H1 (cell line): ENCODE measurements at regions not wholly inside any gene's neighbourhood (a gene's known extent, or its start where the extent isn't known, plus 50 kb on each side); places are given as distances from the start of the nearest gene placed in this dataset.

ENCODE experiments used
- CTCF ChIA-PET: fragments of 300-600 bp; sonication (Branson Sonifier 250); formaldehyde crosslinking; loops from one replicate; lab custom pipeline; 2021; ENCODE audit not compliant: partially characterized antibody; lab: Charles Lee
- POLR2A ChIA-PET: fragments of 300-600 bp; sonication (Branson Sonifier 250); formaldehyde crosslinking; loops from one replicate; lab custom pipeline; 2021; ENCODE audit warnings: inconsistent platforms; ENCODE audit not compliant: partially characterized antibody; lab: Charles Lee
- DNase-seq, 2 experiments: peaks; one replicate each; pipeline versions ENCODE4 v3.0.0 to v3.0.0-alpha.2; 2010 to 2022; ENCODE audit warnings: low spot score in 2 of 2, low read depth in 1 of 2, mixed read lengths in 1 of 2
- FAIRE-seq: peaks from 2 replicates; lab custom pipeline; 2011; peaks lifted over from hg19 to GRCh38; lab: Jason Lieb, UNC
- H2AFZ ChIP-seq: 2 replicates; pipeline ENCODE4 v1.8.1; 2012; ENCODE audit warnings: low read length, inconsistent platforms
- H2AK5ac ChIP-seq: 2 replicates; pipeline ENCODE4 v1.6.1; 2013; ENCODE audit warnings: low read depth, low read length
- H2BK120ac ChIP-seq: replicated peaks from 2 replicates; pipeline ENCODE3; 2013; ENCODE audit warnings: low read depth, low read length, inconsistent platforms
- H2BK12ac ChIP-seq: 2 replicates; pipeline ENCODE4 v1.6.1; 2013; ENCODE audit warnings: low read depth, low read length
- H2BK15ac ChIP-seq: 2 replicates; pipeline ENCODE4 v1.6.1; 2013; ENCODE audit warnings: low read length
- H2BK20ac ChIP-seq: 2 replicates; pipeline ENCODE4 v1.6.1; 2013; ENCODE audit warnings: low read length
- H2BK5ac ChIP-seq: 2 replicates; pipeline ENCODE4 v1.6.1; 2013; ENCODE audit warnings: low read depth, low read length
- H3K14ac ChIP-seq: 2 replicates; pipeline ENCODE4 v1.6.1; 2013; ENCODE audit warnings: inconsistent platforms; ENCODE audit not compliant: insufficient read length
- H3K18ac ChIP-seq: 2 replicates; pipeline ENCODE4 v1.6.1; 2013; ENCODE audit warnings: low read length; ENCODE audit errors: extremely low read depth
- H3K23ac ChIP-seq: 2 replicates; pipeline ENCODE4 v1.6.1; 2013; ENCODE audit warnings: inconsistent platforms; ENCODE audit not compliant: insufficient read length
- H3K23me2 ChIP-seq: 2 replicates; pipeline ENCODE4 v1.6.1; 2013; ENCODE audit warnings: low read depth, low read length
- H3K27ac ChIP-seq: 2 replicates; pipeline ENCODE4 v1.6.1; 2011; ENCODE audit warnings: low read depth, low read length, inconsistent platforms
- H3K27me3 ChIP-seq, 4 experiments: replicated peaks in 1 of 4; 1 replicate in 1 of 4; 2 replicates in 3 of 4; pipeline versions ENCODE4 v1.6.1 to v1.8.1; 2011 to 2013; ENCODE audit warnings: low read length in 3 of 4, mild to moderate bottlenecking in 3 of 4, inconsistent platforms in 2 of 4, mixed read lengths in 2 of 4, moderate library complexity in 1 of 4; ENCODE audit not compliant: control insufficient read depth in 3 of 4, insufficient read depth in 3 of 4; ENCODE audit errors: extremely low read depth in 1 of 4
- H3K36me3 ChIP-seq, 4 experiments: 2 replicates each; pipeline versions ENCODE4 v1.6.1 to v1.8.1; 2011 to 2013; ENCODE audit warnings: mild to moderate bottlenecking in 4 of 4, low read length in 3 of 4, moderate library complexity in 2 of 4, control low read depth in 1 of 4, inconsistent platforms in 1 of 4; ENCODE audit not compliant: insufficient read depth in 4 of 4, control insufficient read depth in 2 of 4
- H3K4ac ChIP-seq: replicated peaks from 2 replicates; pipeline ENCODE3; 2013; ENCODE audit warnings: low read length, low read depth, mixed read lengths, inconsistent platforms; ENCODE audit not compliant: insufficient read length
- H3K4me1 ChIP-seq, 4 experiments: replicated peaks in 1 of 4; 1 replicate in 1 of 4; 2 replicates in 3 of 4; pipeline versions ENCODE4 v1.6.1 to v1.8.1; 2011 to 2013; ENCODE audit warnings: low read length in 3 of 4, inconsistent platforms in 2 of 4, mixed read lengths in 1 of 4; ENCODE audit not compliant: insufficient read depth in 4 of 4, control insufficient read depth in 3 of 4
- H3K4me2 ChIP-seq, 2 experiments: 2 replicates each; pipeline versions ENCODE4 v1.6.1 to v1.8.1; 2011 to 2013; ENCODE audit warnings: low read depth in 2 of 2, low read length in 2 of 2, control low read depth in 1 of 2, inconsistent platforms in 1 of 2, mild to moderate bottlenecking in 1 of 2; ENCODE audit not compliant: insufficient read depth in 1 of 2
- H3K4me3 ChIP-seq, 4 experiments: fragments of 200-600, 300-600 bp in 1 of 4; sonication (generic), shearing (Covaris generic), sonication (Bioruptor Twin) in 1 of 4; 2 replicates each; pipeline versions ENCODE4 v1.5.1 to v1.8.1; 2011 to 2016; ENCODE audit warnings: low read length in 4 of 4, low read depth in 3 of 4, control low read depth in 2 of 4, inconsistent platforms in 2 of 4, mild to moderate bottlenecking in 2 of 4, mixed read lengths in 1 of 4, moderate library complexity in 1 of 4; ENCODE audit not compliant: insufficient read depth in 2 of 4; ENCODE audit errors: extremely low read depth in 1 of 4
- H3K56ac ChIP-seq: replicated peaks from 2 replicates; pipeline ENCODE3; 2013; ENCODE audit warnings: low read depth, mild to moderate bottlenecking, mixed read lengths, low read length, inconsistent platforms; ENCODE audit not compliant: insufficient read length
- H3K79me1 ChIP-seq: 2 replicates; pipeline ENCODE4 v1.6.1; 2013; ENCODE audit warnings: low read depth, low read length, control low read depth
- H3K79me2 ChIP-seq, 2 experiments: 2 replicates each; pipeline versions ENCODE4 v1.6.1 to v1.8.1; 2012 to 2013; ENCODE audit warnings: low read length in 2 of 2, mild to moderate bottlenecking in 2 of 2, inconsistent platforms in 1 of 2; ENCODE audit not compliant: insufficient read depth in 2 of 2, control insufficient read depth in 1 of 2
- H3K9ac ChIP-seq, 4 experiments: replicated peaks in 1 of 4; 1 replicate in 1 of 4; 2 replicates in 3 of 4; pipeline versions ENCODE4 v1.6.1 to v1.8.1; 2011 to 2013; ENCODE audit warnings: low read depth in 3 of 4, low read length in 3 of 4, control low read depth in 2 of 4, mild to moderate bottlenecking in 2 of 4, moderate library complexity in 2 of 4, inconsistent platforms in 1 of 4; ENCODE audit errors: extremely low read depth in 1 of 4
- H3K9me3 ChIP-seq, 2 experiments: 2 replicates each; pipeline versions ENCODE4 v1.6.1 to v1.8.1; 2012 to 2013; ENCODE audit warnings: mild to moderate bottlenecking in 2 of 2, moderate library complexity in 2 of 2, control low read depth in 1 of 2, inconsistent platforms in 1 of 2, low read depth in 1 of 2, low read length in 1 of 2, mixed read lengths in 1 of 2; ENCODE audit not compliant: insufficient read depth in 2 of 2
- H4K20me1 ChIP-seq, 2 experiments: replicated peaks in 1 of 2; 2 replicates each; pipeline versions ENCODE3 to v1.8.1; 2011 to 2013; ENCODE audit warnings: inconsistent platforms in 2 of 2, low read length in 2 of 2, mild to moderate bottlenecking in 1 of 2; ENCODE audit not compliant: insufficient read depth in 2 of 2, control insufficient read depth in 1 of 2
- H4K5ac ChIP-seq: 2 replicates; pipeline ENCODE4 v1.6.1; 2013; ENCODE audit warnings: low read length, low read depth, mixed read lengths, inconsistent platforms; ENCODE audit not compliant: insufficient read length
- H4K8ac ChIP-seq: 2 replicates; pipeline ENCODE4 v1.8.0; 2013; ENCODE audit warnings: mild to moderate bottlenecking, moderate library complexity, low read length, inconsistent platforms; ENCODE audit not compliant: insufficient read depth; ENCODE audit errors: extremely low read depth
- H4K91ac ChIP-seq: replicated peaks from 2 replicates; pipeline ENCODE3; 2013; ENCODE audit warnings: low read length, mixed read lengths, inconsistent platforms; ENCODE audit not compliant: insufficient read length
- CBX5 ChIP-seq: fragments of 300-800, 300-1000 bp; sonication (generic); IDR thresholded peaks from 2 replicates; pipeline ENCODE4 v1.7.1; 2016; ENCODE audit warnings: antibody characterized with exemption, low read length, low read depth
- JUND ChIP-seq: IDR thresholded peaks from 2 replicates; pipeline ENCODE4 v1.6.1; 2011; ENCODE audit warnings: mild to moderate bottlenecking, improper control_type of control experiment, low read length
- KDM5A ChIP-seq: fragments of 200-600 bp; IDR thresholded peaks from 2 replicates; pipeline ENCODE4 v1.7.1; 2012; ENCODE audit warnings: mild to moderate bottlenecking, low read length, inconsistent platforms, mixed read lengths
- MAX ChIP-seq: IDR thresholded peaks from 2 replicates; pipeline ENCODE4 v1.6.1; 2012; ENCODE audit warnings: inconsistent platforms
- WGBS, 2 experiments: shearing (Covaris generic) in 1 of 2; methylation state at CpG; one replicate each; pipeline versions ENCODE4 v1.1.6 to v1.1.7; 2013 to 2015; ENCODE audit warnings: low lambda C conversion rate in 2 of 2, mixed read lengths in 2 of 2, inconsistent platforms in 1 of 2, low coverage in 1 of 2, missing lambda C conversion rate in 1 of 2; ENCODE audit not compliant: insufficient replicate concordance in 2 of 2, insufficient coverage in 1 of 2, insufficient read length in 1 of 2; ENCODE audit errors: extremely low coverage in 1 of 2, missing lambda C conversion rate in 1 of 2; 5-methylcytosine and 5-hydroxymethylcytosine counted together

GRCh38 chr1:163771637-163772036 lies 449.9 kb downstream of the NUF2 start:
- no peak overlapping the region for H2AFZ ChIP-seq
- no peak overlapping the region for H3K4ac ChIP-seq
- no peak overlapping the region for H3K23ac ChIP-seq
- no peak overlapping the region for H2BK20ac ChIP-seq
- H2AK5ac ChIP-seq = no peak overlapping the region
- no peak for TF ChIP-seq KDM5A
- no peak for TF ChIP-seq MAX
- TF ChIP-seq CBX5 = no peak
- TF ChIP-seq JUND = no peak
- no peak overlapping the region for H3K9ac ChIP-seq
- no peaks in the 10 kb centered on the region; a peak in 1 of 7 replicates for H3K27me3 ChIP-seq
- no peaks in the 10 kb centered on the region for H3K36me3 ChIP-seq
- no peaks in the 10 kb centered on the region for H3K4me1 ChIP-seq
- no peaks in the 10 kb centered on the region for H3K9me3 ChIP-seq
- H2BK120ac ChIP-seq = no peak overlapping the region
- no peak overlapping the region for H2BK15ac ChIP-seq
- WGBS, 2 experiments = 93% methylated on average over 2 of the region's 2 CpGs; no CpG with 5 or more reads in 1 of the 2 experiments
- FAIRE-seq (no peak), DNase-seq (no peak)
- no peak overlapping the region for H3K27ac ChIP-seq
- H4K20me1 ChIP-seq = no peaks in the 10 kb centered on the region
- ChIA-PET POLR2A (no interaction called here), CTCF (interaction anchor here (0.7 to 1.4 kb wide), 3 partner anchors 12 to 23 kb away, joined by 3 to 4 read pairs (median 4); no protein-coding TSS in a partner anchor)
- no peak overlapping the region for H3K56ac ChIP-seq
- H3K4me3 ChIP-seq = no peak overlapping the region
- H3K79me2 ChIP-seq = no peaks in the 10 kb centered on the region
- H3K18ac ChIP-seq = no peak overlapping the region
- no peak overlapping the region for H2BK5ac ChIP-seq
- no peak overlapping the region for H3K4me2 ChIP-seq
- no peak overlapping the region for H4K5ac ChIP-seq
- H2BK12ac ChIP-seq = no peak overlapping the region
- H3K23me2 ChIP-seq = no peaks in the 10 kb centered on the region
- no peaks in the 10 kb centered on the region for H3K79me1 ChIP-seq
- H4K91ac ChIP-seq = no peak overlapping the region
- H4K8ac ChIP-seq = no peak overlapping the region
- H3K14ac ChIP-seq = no peak overlapping the region
